Muscle of leg (tissue), 3 donors: ENCODE measurements at regions not wholly inside any gene's neighbourhood (a gene's known extent, or its start where the extent isn't known, plus 50 kb on each side); places are given as distances from the start of the nearest gene placed in this dataset.

Experiments used
- DNase-seq: peaks from one replicate; pipeline ENCODE4 v3.0.0; 2013
- H3K27ac ChIP-seq: one replicate; pipeline ENCODE4 v1.5.1; 2013; ENCODE audit warnings: mild to moderate bottlenecking, low read length, control low read depth
- H3K27me3 ChIP-seq: one replicate; pipeline ENCODE4 v1.6.1; 2013; ENCODE audit warnings: low read length; ENCODE audit not compliant: control insufficient read depth, insufficient read depth
- H3K36me3 ChIP-seq: one replicate; pipeline ENCODE4 v1.6.1; 2013; ENCODE audit warnings: low read length; ENCODE audit not compliant: control insufficient read depth, insufficient read depth
- H3K4me1 ChIP-seq: one replicate; pipeline ENCODE4 v1.6.1; 2013; ENCODE audit warnings: low read length; ENCODE audit not compliant: control insufficient read depth, insufficient read depth
- H3K4me3 ChIP-seq: one replicate; pipeline ENCODE4 v1.5.1; 2013; ENCODE audit warnings: low read length, control low read depth
- H3K9me3 ChIP-seq: replicated peaks from 2 replicates; pipeline ENCODE4 v1.6.1; 2013; ENCODE audit warnings: low read depth, low read length; ENCODE audit not compliant: control insufficient read depth
- WGBS: methylation state at CpG from one replicate; pipeline ENCODE4 v1.1.5; 2013; ENCODE audit warnings: missing lambda C conversion rate; ENCODE audit not compliant: insufficient coverage; 5-methylcytosine and 5-hydroxymethylcytosine counted together

DNA sequence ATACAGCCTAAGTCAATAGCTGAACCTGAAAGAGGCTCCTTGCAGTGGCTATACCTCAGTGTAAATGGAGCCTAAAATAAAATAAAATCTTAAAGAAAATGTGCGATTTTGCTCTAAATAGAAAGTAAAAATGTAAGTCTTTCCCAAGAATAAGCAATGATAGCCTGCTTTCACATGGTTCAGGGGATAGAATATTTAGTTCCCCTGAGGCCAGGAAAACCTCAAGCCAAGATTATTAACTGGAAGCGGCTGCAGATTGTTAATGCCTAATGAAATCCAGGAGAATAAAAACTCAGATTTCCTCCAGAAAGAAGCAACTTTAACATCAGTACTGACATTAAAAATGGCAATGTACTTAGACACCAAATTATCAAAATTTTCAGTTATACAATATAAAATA, 463.7 kb downstream of the CYLC2 start:
- H3K4me1 ChIP-seq: no peaks in the 10 kb centered on the region
- no peaks in the 10 kb centered on the region for H3K27me3 ChIP-seq
- H3K36me3 ChIP-seq: no peaks in the 10 kb centered on the region
- H3K27ac ChIP-seq: no peak overlapping the region
- peak; percentile 91 for DNase-seq
- H3K9me3 ChIP-seq: no peaks in the 10 kb centered on the region
- no peak overlapping the region for H3K4me3 ChIP-seq
- WGBS: no CpG with 5 or more reads among the region's 2 CpGs

DNA sequence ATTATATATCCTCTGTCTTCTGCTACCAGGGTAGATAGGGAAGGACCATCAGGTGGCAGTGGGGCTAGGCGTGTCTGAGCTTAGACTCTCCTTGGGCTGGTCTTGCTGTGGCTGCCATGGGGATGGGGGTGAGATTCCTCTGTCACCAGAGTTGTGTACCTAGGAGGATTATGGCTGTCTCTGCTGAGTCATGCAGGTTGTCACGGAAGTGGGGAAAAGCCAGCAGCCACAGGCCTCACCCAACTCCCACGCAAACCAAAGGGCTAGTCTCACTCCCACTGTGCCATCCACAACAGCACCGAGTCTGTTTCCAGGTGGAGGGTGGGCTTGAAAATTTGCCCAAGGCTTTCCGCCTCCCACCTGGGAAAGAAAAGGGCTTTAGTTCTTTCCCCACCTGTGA, 476.1 kb downstream of the CYLC2 start:
- H3K9me3 ChIP-seq: peaks cover 2% of the 10 kb centered on the region
- H3K4me1 ChIP-seq: no peaks in the 10 kb centered on the region
- H3K27ac ChIP-seq: no peak overlapping the region
- no peaks in the 10 kb centered on the region for H3K36me3 ChIP-seq
- WGBS: 86% methylated on average over 4 of the region's 5 CpGs
- no peaks in the 10 kb centered on the region for H3K27me3 ChIP-seq
- no peak for DNase-seq
- H3K4me3 ChIP-seq: no peak overlapping the region

DNA sequence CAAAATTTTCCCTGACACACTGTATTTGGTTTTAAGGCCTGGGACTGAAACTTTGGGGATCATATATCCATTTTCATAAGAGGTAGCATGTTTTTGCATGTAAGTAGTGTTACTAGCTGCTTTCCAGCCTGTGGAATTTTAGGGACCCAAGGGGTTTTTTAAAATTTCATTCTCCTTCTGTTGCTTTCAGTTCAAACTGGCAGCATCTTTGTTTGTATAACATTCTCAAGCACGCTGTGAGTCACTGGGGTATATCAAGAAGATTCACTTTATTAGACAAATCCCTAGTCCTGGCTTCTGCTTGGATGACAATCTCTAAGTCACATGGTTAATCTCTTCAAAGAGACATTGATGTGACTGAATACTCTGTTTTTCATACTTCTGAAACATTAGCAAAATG, 479.0 kb downstream of the CYLC2 start:
- H3K36me3 ChIP-seq: no peaks in the 10 kb centered on the region
- H3K27ac ChIP-seq: no peak overlapping the region
- peak; percentile 62 for DNase-seq
- no CpG with 5 or more reads among the region's 1 CpG for WGBS
- H3K4me3 ChIP-seq: no peak overlapping the region
- no peaks in the 10 kb centered on the region for H3K4me1 ChIP-seq
- peaks cover 2% of the 10 kb centered on the region for H3K9me3 ChIP-seq
- H3K27me3 ChIP-seq: no peaks in the 10 kb centered on the region

DNA sequence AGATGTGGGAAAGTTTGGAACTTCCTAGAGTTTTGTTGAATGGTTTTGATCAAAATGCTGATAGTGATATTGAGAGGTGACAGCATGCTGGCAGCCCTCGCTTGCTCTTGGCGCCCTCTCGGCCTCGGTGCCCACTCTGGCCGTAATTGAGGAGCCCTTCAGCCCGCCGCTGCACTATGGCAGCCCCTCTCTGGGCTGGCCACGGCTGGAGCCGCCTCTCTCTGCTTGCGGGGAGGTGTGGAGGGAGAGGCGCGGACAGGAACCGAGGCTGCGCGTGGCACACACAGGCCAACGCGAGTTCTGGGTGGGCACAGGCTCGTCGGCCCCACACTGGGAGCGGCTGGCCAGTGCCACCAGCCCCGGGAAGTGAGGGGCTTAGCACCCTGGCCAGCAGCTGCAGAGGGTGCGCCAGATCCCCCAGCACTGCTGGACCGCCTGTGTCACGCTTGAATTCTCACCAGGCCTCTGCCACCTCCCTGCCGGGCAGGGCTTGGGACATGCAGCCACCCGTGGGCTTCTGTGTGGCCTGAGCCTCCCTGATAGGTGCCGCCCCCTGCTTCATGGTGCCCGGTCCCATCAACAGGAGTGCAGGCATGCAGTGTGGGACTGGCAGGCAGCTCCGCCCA, 488.5 kb downstream of the CYLC2 start:
- no peak for DNase-seq
- Histone ChIP-seq H3K36me3 (no peaks in the 10 kb centered on the region), H3K4me1 (no peaks in the 10 kb centered on the region), H3K27ac (no peak overlapping the region), H3K27me3 (no peaks in the 10 kb centered on the region), H3K4me3 (no peak overlapping the region), H3K9me3 (no peaks in the 10 kb centered on the region)
- WGBS: 93% methylated on average over 29 of the region's 29 CpGs

DNA sequence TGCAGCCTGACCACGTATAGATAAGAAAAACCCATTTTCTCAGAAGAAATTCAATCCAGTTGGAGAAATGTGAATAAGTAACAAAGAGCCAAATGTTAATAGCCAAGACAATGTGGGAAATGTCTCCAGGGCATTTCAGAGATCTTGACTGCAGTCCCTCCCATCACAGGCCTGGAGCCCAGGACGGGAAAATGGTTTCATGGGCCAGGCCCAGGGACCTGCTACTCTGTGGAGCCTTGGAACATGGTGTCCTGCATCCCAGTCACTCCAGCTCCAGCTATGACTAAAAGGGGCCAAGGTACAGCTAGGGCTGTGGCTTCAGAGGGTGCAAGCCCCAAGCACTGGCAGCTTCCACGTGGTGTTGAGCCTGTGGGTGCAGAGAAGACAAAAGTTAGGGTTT, 490.0 kb downstream of the CYLC2 start:
- no peak overlapping the region for H3K4me3 ChIP-seq
- H3K27me3 ChIP-seq: no peaks in the 10 kb centered on the region
- no peaks in the 10 kb centered on the region for H3K9me3 ChIP-seq
- no peaks in the 10 kb centered on the region for H3K4me1 ChIP-seq
- no peaks in the 10 kb centered on the region for H3K36me3 ChIP-seq
- H3K27ac ChIP-seq: no peak overlapping the region
- 37% methylated on average over 2 of the region's 3 CpGs for WGBS
- DNase-seq: peak; percentile 5

DNA sequence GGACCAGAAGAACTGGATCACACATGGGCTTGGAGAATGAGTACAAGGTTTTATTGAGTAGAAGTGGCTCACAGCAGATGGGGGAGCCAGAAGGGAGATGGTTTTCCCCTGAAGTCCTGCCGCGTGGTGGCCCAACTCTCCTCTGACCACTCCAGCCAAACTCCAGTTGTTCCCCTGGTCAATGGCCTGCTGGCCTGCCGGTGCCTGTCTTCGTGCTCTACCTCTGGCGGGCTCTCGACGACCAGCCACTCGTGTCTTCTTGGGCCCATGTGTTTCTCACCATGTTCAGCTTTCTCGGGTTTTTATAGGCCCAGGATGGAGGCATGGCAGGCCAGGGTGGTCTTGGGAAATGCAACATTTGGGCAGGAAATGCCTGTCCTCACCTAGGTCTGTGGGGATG, 519.6 kb downstream of the CYLC2 start:
- no peak for DNase-seq
- Histone ChIP-seq H3K9me3 (no peaks in the 10 kb centered on the region), H3K27me3 (no peaks in the 10 kb centered on the region), H3K27ac (no peak overlapping the region), H3K4me1 (no peaks in the 10 kb centered on the region), H3K4me3 (no peak overlapping the region), H3K36me3 (no peaks in the 10 kb centered on the region)
- 91% methylated on average over 9 of the region's 9 CpGs for WGBS

DNA sequence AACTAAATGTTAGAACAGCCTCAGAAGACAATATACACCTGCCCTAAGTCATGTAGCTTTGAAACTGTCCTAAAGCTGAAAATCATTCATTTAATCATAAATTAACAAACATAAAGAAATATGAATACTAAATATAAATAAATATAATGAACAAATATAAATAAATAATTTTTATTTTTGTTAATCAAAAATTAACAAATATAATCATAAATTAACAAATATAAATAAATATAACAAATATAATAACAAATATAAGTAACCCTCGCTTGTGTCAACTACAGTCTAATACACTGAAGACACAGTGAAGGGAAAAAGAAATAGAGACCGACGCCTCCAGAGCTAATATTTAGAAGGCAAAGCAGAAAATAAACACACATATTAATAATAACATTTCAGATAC, 527.3 kb downstream of the CYLC2 start:
- Histone ChIP-seq H3K9me3 (no peaks in the 10 kb centered on the region), H3K27ac (no peak overlapping the region), H3K4me1 (no peaks in the 10 kb centered on the region), H3K27me3 (no peaks in the 10 kb centered on the region), H3K4me3 (no peak overlapping the region), H3K36me3 (no peaks in the 10 kb centered on the region)
- WGBS: no CpG with 5 or more reads among the region's 3 CpGs
- DNase-seq: no peak

DNA sequence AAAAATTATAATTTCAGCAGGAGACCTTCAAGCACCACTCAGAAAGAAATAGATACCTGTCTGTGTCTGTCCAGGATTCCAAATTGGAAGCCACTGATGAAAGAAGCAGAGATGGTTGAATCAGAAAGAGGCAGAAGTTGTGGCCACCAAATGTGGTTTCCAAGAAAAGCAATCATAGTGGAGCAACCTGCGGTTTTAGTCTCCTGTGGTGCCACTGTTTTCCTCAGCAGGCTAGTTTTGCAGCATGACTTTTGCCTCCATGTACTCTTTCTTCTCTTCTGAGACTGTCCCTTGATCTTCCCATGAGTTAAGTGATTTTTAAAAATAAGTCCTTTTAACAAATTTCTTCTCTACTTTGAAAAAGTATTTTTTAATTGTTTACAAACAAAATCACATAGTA, 535.8 kb downstream of the CYLC2 start:
- no peak overlapping the region for H3K4me3 ChIP-seq
- no peak for DNase-seq
- no peaks in the 10 kb centered on the region for H3K4me1 ChIP-seq
- WGBS: 50% methylated on average over 1 of the region's 1 CpG
- H3K27ac ChIP-seq: no peak overlapping the region
- no peaks in the 10 kb centered on the region for H3K27me3 ChIP-seq
- no peaks in the 10 kb centered on the region for H3K36me3 ChIP-seq
- H3K9me3 ChIP-seq: peaks cover 5% of the 10 kb centered on the region

DNA sequence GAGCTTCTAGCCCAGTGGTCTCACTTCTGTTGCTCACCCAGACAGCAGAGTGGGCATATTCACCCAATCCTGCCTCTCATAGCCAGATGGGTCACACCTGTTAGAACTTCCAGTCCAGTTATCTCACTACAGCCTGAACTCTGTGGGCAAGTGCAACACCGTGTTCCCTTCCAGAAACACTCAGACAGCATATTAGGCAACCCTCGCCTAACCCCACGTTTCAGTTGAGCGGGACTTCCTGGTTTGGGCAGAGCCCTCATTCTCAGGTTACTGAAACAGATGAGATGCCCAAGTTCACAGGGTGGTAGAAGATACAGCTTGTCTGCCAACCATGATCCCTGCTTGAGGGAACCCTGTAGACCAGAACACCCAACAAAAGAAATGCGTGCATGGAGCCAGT, 538.2 kb downstream of the CYLC2 start:
- H3K27ac ChIP-seq: no peak overlapping the region
- no peak for DNase-seq
- no peaks in the 10 kb centered on the region for H3K4me1 ChIP-seq
- H3K36me3 ChIP-seq: no peaks in the 10 kb centered on the region
- H3K9me3 ChIP-seq: peaks cover 5% of the 10 kb centered on the region
- H3K4me3 ChIP-seq: no peak overlapping the region
- H3K27me3 ChIP-seq: no peaks in the 10 kb centered on the region
- WGBS: 74% methylated on average over 3 of the region's 5 CpGs

DNA sequence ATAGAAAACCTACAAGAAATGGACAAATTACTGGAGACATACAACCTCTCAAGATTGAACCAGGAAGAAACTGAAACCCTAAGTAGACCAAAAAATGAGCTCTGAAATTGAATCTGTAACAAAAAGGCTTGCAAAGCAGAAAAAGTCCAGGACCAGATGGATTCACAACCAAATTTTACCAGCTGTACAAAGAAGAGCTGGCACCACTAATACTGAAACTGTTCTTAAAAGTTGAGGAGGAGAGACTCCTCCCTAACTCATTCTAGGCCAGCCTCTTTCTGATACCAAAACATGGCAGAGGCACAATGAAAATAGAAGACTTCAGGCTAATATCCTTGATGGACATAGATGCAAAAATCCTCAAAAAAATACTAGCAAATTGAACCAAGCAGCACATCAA, 542.3 kb downstream of the CYLC2 start:
- no peak overlapping the region for H3K4me3 ChIP-seq
- no peaks in the 10 kb centered on the region for H3K4me1 ChIP-seq
- no peak overlapping the region for H3K27ac ChIP-seq
- peaks cover 2% of the 10 kb centered on the region for H3K9me3 ChIP-seq
- no peaks in the 10 kb centered on the region for H3K36me3 ChIP-seq
- no peak for DNase-seq
- H3K27me3 ChIP-seq: no peaks in the 10 kb centered on the region

DNA sequence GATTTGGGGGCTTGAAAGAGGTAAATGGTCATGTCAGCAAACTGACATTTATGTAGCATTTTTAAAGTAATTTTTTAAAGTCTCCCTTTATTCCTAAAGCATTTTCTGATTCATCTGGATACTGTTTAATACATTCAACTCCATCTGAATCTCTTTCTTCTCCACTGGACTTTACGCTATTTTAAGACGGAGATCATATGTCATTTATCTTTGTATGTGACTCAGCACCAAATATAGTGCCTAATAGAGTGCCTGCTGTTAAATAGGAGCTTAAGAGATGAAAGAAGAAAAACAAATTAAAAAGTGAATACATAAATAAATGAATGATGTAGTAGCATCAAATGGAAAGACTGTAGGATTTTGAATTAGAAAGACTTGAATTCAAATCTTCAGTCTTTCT, 548.8 kb upstream of the SMC2 start:
- Histone ChIP-seq H3K36me3 (no peaks in the 10 kb centered on the region), H3K27ac (no peak overlapping the region), H3K4me1 (no peaks in the 10 kb centered on the region), H3K9me3 (no peaks in the 10 kb centered on the region), H3K4me3 (no peak overlapping the region), H3K27me3 (no peaks in the 10 kb centered on the region)
- DNase-seq: peak; percentile 45
- no CpG with 5 or more reads among the region's 2 CpGs for WGBS
